Neural cell (in vitro differentiated cells): ENCODE measurements at regions not wholly inside any gene's neighbourhood (a gene's known extent, or its start where the extent isn't known, plus 50 kb on each side); places are given as distances from the start of the nearest gene placed in this dataset.
A peak's percentile ranks its signal among the peaks of the same experiment; 100 is the strongest.

Source experiments
- H2AFZ ChIP-seq: fragments of 200-600, 300-800 bp; sonication (generic), shearing (Covaris generic); 2 replicates; pipeline ENCODE4 v1.6.0; 2014; ENCODE audit warnings: low read depth, mild to moderate bottlenecking, antibody characterized with exemption, low read length, moderate library complexity
- H3F3A ChIP-seq: fragments of 200-600 bp; shearing (Covaris generic); 2 replicates; pipeline ENCODE4 v1.6.1; 2016; ENCODE audit warnings: mild to moderate bottlenecking, moderate library complexity, mixed read lengths, antibody characterized with exemption, low read length; ENCODE audit not compliant: insufficient read depth, poor library complexity, severe bottlenecking
- H3K27ac ChIP-seq: fragments of 200-600, 300-800 bp; sonication (generic), shearing (Covaris generic); 2 replicates; pipeline ENCODE4 v1.5.1; 2014; ENCODE audit warnings: mild to moderate bottlenecking, low read length, moderate library complexity
- H3K27me3 ChIP-seq: fragments of 300-800, 200-600 bp; sonication (generic), shearing (Covaris generic); 2 replicates; pipeline ENCODE4 v1.6.0; 2014; ENCODE audit warnings: mild to moderate bottlenecking, low read depth, low read length, moderate library complexity; ENCODE audit not compliant: insufficient read depth
- H3K36me3 ChIP-seq: fragments of 300-800, 200-600 bp; sonication (generic), shearing (Covaris generic); 2 replicates; pipeline ENCODE4 v1.5.1; 2014; ENCODE audit warnings: mild to moderate bottlenecking, antibody characterized with exemption, low read length, moderate library complexity; ENCODE audit not compliant: insufficient read depth
- H3K4me2 ChIP-seq: fragments of 300-800, 200-600 bp; sonication (generic), shearing (Covaris generic); 2 replicates; pipeline ENCODE4 v1.6.0; 2014; ENCODE audit warnings: mild to moderate bottlenecking, low read length
- H3K4me3 ChIP-seq: fragments of 300-800, 200-600 bp; sonication (generic), shearing (Covaris generic); 2 replicates; pipeline ENCODE4 v1.5.1; 2014; ENCODE audit warnings: mild to moderate bottlenecking, low read length, moderate library complexity
- H3K79me2 ChIP-seq: fragments of 200-600 bp; shearing (Covaris generic); replicated peaks from 2 replicates; pipeline ENCODE4 v1.6.0; 2014; ENCODE audit warnings: mild to moderate bottlenecking, low read length, moderate library complexity; ENCODE audit not compliant: insufficient read depth
- H3K9ac ChIP-seq: fragments of 300-800, 200-600 bp; sonication (generic), shearing (Covaris generic); 2 replicates; pipeline ENCODE4 v1.6.1; 2016; ENCODE audit warnings: mild to moderate bottlenecking, low read length, mixed read lengths
- H3K9me2 ChIP-seq: fragments of 200-600 bp; shearing (Covaris generic); 2 replicates; pipeline ENCODE4 v1.6.1; 2016; ENCODE audit warnings: mild to moderate bottlenecking, low read length, mixed read lengths; ENCODE audit not compliant: insufficient read depth
- H3K9me3 ChIP-seq: fragments of 200-600, 300-800 bp; sonication (generic), shearing (Covaris generic); 2 replicates; pipeline ENCODE4 v1.6.1; 2016; ENCODE audit warnings: mild to moderate bottlenecking, mixed run types, low read length, moderate library complexity, mixed read lengths
- H4K20me1 ChIP-seq: fragments of 200-600 bp; shearing (Covaris generic); 2 replicates; pipeline ENCODE4 v1.6.1; 2016; ENCODE audit warnings: mild to moderate bottlenecking, mixed run types; ENCODE audit not compliant: insufficient read depth
- EP300 ChIP-seq: fragments of 450-650 bp; conservative IDR thresholded peaks from 2 replicates; pipeline ENCODE4 v1.6.1; 2014; ENCODE audit warnings: antibody characterized with exemption, mild to moderate bottlenecking, moderate library complexity; ENCODE audit not compliant: poor library complexity, severe bottlenecking
- EZH2 ChIP-seq: fragments of 200-600, 300-800 bp; shearing (Covaris generic), sonication (generic); IDR thresholded peaks from 2 replicates; pipeline ENCODE4 v1.6.1; 2014; ENCODE audit warnings: antibody characterized with exemption, low read length, borderline replicate concordance, mild to moderate bottlenecking; ENCODE audit not compliant: insufficient read depth, poor library complexity, severe bottlenecking
- MXI1 ChIP-seq: fragments of 450-650 bp; conservative IDR thresholded peaks from 2 replicates; pipeline ENCODE4 v1.6.1; 2014; ENCODE audit warnings: antibody characterized with exemption, mild to moderate bottlenecking; ENCODE audit not compliant: poor library complexity, severe bottlenecking
- POLR2AphosphoS5 ChIP-seq: IDR thresholded peaks from 2 replicates; pipeline ENCODE4 v1.6.1; 2012
- RAD21 ChIP-seq: fragments of 450-650 bp; conservative IDR thresholded peaks from 2 replicates; pipeline ENCODE4 v1.6.1; 2014; ENCODE audit warnings: antibody characterized with exemption, mild to moderate bottlenecking, moderate library complexity
- SMC3 ChIP-seq: fragments of 450-650 bp; conservative IDR thresholded peaks from 2 replicates; pipeline ENCODE4 v1.6.1; 2014; ENCODE audit warnings: antibody characterized with exemption, mild to moderate bottlenecking, moderate library complexity; ENCODE audit not compliant: poor library complexity
- TAF1 ChIP-seq: IDR thresholded peaks from 2 replicates; pipeline ENCODE4 v1.6.1; 2012; ENCODE audit warnings: low read depth
- TF ChIP-seq, protein P1 (sequence below): fragments of 450-650 bp; IDR thresholded peaks from 2 replicates; pipeline ENCODE4 v1.5.1; 2014; ENCODE audit warnings: antibody characterized with exemption, mild to moderate bottlenecking, moderate library complexity; ENCODE audit not compliant: poor library complexity, severe bottlenecking
- TF ChIP-seq, protein P2 (sequence below): IDR thresholded peaks from 2 replicates; pipeline ENCODE4 v1.6.1; 2012; ENCODE audit warnings: borderline replicate concordance

DNA sequence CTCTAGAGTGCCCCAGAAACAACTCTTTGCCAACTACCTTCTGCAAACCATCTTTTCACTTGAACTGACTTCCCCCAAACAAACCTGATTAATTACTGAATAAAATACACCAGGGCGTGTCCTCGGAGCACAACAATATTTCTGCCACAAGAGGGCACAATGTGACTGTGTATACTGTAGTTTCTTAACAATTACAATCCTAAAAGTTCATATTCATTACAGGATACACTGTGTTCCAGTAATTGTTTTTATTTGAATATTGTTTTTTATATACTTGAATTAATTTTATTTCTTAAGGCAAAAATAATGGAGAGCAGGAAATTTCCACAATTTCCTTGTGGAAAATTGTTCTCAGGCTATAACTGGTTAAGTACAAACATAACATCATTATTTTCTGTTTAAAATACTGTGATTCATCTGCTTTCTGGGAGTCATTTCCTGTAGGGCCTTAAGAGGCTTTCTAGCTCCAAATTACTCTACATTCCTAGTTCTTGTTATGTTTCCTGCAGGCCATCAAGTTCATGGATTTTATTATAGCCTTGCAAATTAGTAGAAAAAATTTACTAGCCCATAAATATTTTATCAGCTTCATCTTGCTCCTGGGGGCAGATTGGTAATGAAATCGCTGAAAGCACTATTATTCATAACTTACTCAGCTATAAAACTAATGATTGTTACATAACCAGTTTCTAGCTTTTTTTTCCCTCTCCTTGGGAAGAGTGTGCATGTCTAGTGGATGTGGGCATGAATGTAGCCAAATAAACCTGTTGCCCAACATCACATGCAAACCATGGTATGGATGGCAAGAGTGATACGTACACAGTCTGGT lies 51.9 kb upstream of the SLC22A16 start:
- Histone ChIP-seq H2AFZ (no peak overlapping the region), H4K20me1 (no peaks in the 10 kb centered on the region), H3K9me2 (no peaks in the 10 kb centered on the region), H3K27ac (no peak overlapping the region), H3F3A (no peaks in the 10 kb centered on the region), H3K79me2 (no peaks in the 10 kb centered on the region), H3K36me3 (no peaks in the 10 kb centered on the region), H3K4me3 (no peak overlapping the region), H3K9ac (no peak overlapping the region), H3K27me3 (no peaks in the 10 kb centered on the region), H3K4me2 (no peak overlapping the region), H3K9me3 (no peaks in the 10 kb centered on the region)
- no peak for TF ChIP-seq EP300
- TF ChIP-seq RAD21 = peak; percentile 91
- no peak for TF ChIP-seq EZH2
- TF ChIP-seq POLR2AphosphoS5 = no peak
- TF ChIP-seq, protein P1, sequence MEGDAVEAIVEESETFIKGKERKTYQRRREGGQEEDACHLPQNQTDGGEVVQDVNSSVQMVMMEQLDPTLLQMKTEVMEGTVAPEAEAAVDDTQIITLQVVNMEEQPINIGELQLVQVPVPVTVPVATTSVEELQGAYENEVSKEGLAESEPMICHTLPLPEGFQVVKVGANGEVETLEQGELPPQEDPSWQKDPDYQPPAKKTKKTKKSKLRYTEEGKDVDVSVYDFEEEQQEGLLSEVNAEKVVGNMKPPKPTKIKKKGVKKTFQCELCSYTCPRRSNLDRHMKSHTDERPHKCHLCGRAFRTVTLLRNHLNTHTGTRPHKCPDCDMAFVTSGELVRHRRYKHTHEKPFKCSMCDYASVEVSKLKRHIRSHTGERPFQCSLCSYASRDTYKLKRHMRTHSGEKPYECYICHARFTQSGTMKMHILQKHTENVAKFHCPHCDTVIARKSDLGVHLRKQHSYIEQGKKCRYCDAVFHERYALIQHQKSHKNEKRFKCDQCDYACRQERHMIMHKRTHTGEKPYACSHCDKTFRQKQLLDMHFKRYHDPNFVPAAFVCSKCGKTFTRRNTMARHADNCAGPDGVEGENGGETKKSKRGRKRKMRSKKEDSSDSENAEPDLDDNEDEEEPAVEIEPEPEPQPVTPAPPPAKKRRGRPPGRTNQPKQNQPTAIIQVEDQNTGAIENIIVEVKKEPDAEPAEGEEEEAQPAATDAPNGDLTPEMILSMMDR = peak; percentile 89
- no peak for TF ChIP-seq MXI1
- TF ChIP-seq, protein P2, sequence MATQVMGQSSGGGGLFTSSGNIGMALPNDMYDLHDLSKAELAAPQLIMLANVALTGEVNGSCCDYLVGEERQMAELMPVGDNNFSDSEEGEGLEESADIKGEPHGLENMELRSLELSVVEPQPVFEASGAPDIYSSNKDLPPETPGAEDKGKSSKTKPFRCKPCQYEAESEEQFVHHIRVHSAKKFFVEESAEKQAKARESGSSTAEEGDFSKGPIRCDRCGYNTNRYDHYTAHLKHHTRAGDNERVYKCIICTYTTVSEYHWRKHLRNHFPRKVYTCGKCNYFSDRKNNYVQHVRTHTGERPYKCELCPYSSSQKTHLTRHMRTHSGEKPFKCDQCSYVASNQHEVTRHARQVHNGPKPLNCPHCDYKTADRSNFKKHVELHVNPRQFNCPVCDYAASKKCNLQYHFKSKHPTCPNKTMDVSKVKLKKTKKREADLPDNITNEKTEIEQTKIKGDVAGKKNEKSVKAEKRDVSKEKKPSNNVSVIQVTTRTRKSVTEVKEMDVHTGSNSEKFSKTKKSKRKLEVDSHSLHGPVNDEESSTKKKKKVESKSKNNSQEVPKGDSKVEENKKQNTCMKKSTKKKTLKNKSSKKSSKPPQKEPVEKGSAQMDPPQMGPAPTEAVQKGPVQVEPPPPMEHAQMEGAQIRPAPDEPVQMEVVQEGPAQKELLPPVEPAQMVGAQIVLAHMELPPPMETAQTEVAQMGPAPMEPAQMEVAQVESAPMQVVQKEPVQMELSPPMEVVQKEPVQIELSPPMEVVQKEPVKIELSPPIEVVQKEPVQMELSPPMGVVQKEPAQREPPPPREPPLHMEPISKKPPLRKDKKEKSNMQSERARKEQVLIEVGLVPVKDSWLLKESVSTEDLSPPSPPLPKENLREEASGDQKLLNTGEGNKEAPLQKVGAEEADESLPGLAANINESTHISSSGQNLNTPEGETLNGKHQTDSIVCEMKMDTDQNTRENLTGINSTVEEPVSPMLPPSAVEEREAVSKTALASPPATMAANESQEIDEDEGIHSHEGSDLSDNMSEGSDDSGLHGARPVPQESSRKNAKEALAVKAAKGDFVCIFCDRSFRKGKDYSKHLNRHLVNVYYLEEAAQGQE = no peak
- peak; percentile 91 for TF ChIP-seq SMC3
- TF ChIP-seq TAF1 = no peak

DNA sequence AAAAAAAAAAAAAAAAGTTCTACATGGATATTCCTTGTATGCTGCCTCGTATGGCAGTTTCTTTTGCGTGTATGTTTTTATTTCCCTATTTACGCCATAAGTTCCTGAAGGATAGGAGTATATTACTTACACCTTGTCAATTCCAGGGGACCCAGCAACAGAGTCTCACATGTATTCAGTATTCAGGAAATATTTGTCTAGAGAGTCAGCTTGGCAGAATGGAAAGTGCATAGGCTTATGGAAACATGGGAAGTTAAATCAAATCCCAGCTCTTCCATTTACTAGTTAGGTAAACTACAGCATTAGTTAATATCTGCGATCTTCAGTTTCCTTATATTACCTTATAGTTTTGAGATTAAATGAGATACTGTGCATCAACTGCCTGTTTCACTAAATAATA lies 51.1 kb upstream of the SLC22A16 start:
- H3F3A ChIP-seq = no peaks in the 10 kb centered on the region
- H3K27me3 ChIP-seq = no peaks in the 10 kb centered on the region
- no peaks in the 10 kb centered on the region for H4K20me1 ChIP-seq
- H3K9me3 ChIP-seq = no peaks in the 10 kb centered on the region
- no peaks in the 10 kb centered on the region for H3K36me3 ChIP-seq
- H3K79me2 ChIP-seq = no peaks in the 10 kb centered on the region
- H3K4me3 ChIP-seq = no peak overlapping the region
- no peak overlapping the region for H3K9ac ChIP-seq
- no peak overlapping the region for H3K4me2 ChIP-seq
- no peak for TF ChIP-seq MXI1
- TF ChIP-seq EP300 = no peak
- TF ChIP-seq POLR2AphosphoS5 = no peak
- TF ChIP-seq RAD21 = no peak
- no peak for TF ChIP-seq EZH2
- TF ChIP-seq, protein P2 = no peak
- no peak for TF ChIP-seq TAF1
- no peak for TF ChIP-seq SMC3
- TF ChIP-seq, protein P1 = no peak
- no peak overlapping the region for H2AFZ ChIP-seq
- no peak overlapping the region for H3K27ac ChIP-seq
- no peaks in the 10 kb centered on the region for H3K9me2 ChIP-seq
